HT-29 (cell line): ENCODE measurements at regions not wholly inside any gene's neighbourhood (a gene's known extent, or its start where the extent isn't known, plus 50 kb on each side); places are given as distances from the start of the nearest gene placed in this dataset.
A peak's percentile ranks its signal among the peaks of the same experiment; 100 is the strongest.
"Not testable (repeated sequence)": the region's sequence is repeated elsewhere in the genome, so short reads cannot be mapped to it uniquely, and the experiment has no call there.

Experiments
- DNase-seq: peaks from one replicate; pipeline ENCODE4 v3.0.0-alpha.2; 2015; ENCODE audit warnings: low spot score

- DNase-seq = no peak
Measured at GRCh38 chr9:115651461-115651860, 502.1 kb upstream of the PAPPA start.

DNA sequence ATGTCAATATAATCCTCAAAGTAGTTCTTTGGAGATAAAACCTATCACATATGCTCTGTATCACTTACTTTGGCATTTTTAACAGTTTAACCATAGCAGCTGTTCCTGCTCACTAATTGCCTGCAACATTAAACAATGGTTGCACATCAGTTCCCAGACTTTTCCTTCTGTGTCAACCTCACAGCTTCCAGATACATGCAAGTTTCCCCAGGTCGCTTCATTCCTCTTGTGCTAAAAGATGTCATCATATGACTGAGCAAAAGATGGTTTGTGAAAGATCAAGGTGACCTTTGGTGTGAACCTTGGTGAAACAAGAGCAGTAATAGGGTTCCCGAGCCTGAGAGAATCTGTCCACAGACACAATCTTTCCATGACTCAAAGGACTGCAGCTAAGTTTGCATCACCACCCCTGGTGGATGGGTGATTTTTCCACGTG, 500.4 kb upstream of the PAPPA start:
- no peak for DNase-seq

GRCh38 chr9:115657695-115658094, 495.9 kb upstream of the PAPPA start:
- DNase-seq = no peak

DNA sequence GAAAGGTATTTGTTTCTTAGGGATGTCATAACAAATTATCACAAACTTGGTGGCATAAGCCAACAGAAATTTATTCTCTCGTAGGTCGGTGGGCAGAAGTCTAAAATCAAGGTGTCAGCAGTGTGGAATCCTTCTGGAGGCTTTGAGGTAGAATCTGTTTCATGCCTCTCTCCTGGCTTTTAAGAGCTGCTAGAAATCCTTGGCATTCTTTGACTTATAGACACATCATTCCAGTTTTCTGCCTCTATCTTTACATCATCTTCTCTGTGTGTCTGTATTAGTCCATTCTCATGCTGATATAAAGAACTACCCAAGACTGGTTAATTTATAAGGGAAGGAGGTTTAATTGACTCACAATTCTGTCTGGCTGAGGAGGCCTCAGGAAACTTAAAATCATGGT, 488.1 kb upstream of the PAPPA start:
- no peak for DNase-seq

GRCh38 chr9:115668521-115668920, 485.1 kb upstream of the PAPPA start:
- DNase-seq = no peak

- DNase-seq = no peak
Measured at GRCh38 chr9:115671236-115671962, 482.2 kb upstream of the PAPPA start.

- no peak for DNase-seq
Measured at GRCh38 chr9:115671963-115672305, 481.7 kb upstream of the PAPPA start.

GRCh38 chr9:115672477-115673316, 480.9 kb upstream of the PAPPA start:
- DNase-seq = no peak

- no peak for DNase-seq
Measured at GRCh38 chr9:115673599-115673998, 480.0 kb upstream of the PAPPA start.

- no peak for DNase-seq
Measured at GRCh38 chr9:115674091-115674490, 479.5 kb upstream of the PAPPA start.

- DNase-seq = no peak
Measured at GRCh38 chr9:115675834-115676233, 477.8 kb upstream of the PAPPA start.

DNA sequence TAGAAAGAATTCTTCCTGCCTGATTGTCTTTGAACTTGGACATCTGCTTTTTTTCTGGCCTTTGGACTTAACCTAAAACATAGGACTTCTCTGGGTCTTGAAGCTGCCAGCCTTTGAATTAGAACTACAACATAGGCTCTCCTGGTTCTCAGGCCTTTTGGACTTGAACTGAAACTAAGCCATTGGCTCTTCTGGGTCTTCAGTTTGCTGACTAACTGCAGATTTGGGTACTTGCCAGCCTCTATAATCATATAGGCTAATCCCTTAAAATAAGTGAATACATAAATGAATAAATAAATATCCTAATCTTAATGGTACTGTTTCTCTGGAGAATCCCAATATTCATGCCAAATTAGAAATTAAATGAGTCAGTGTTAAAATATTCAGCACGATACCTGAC, 473.4 kb upstream of the PAPPA start:
- DNase-seq = no peak

GRCh38 chr9:115681585-115681984, 472.0 kb upstream of the PAPPA start:
- no peak for DNase-seq

DNA sequence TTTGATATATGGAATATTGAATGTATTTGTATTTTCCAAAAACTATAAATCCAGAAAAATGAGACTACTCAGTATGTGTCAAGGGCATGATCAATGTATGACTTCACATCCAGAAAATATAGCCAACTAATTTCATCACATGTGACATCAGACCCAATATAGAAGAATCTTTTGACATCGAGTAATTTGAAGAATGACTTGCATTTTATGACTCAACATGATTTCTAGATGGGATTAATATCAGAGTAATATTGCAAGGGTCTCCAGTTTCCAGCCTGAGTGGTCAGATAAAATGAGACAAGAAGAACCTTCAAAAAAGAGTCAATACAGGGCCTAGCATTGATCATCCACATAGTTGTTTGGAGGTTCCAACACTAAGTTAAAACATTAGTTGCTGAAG, 467.5 kb upstream of the PAPPA start:
- DNase-seq = no peak

DNA sequence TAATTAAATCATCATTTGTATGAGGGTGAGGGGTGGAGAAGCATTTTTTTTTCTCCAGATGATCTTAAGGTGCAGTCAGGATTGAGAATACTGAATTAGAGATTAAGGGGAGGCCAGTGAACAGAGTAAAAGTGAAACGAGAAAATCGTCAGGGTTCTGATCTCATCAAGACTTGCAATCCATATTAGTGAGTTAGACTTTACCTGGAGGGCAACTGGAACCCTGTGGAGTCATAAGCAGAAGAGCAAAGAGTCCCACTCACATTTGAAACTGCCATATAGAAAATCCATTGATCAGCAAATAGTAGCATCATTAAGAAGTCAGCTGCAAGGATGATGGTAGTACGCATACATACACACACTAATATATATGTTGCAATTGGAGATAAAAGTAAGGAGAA, 466.2 kb upstream of the PAPPA start:
- no peak for DNase-seq

- no peak for DNase-seq
Measured at GRCh38 chr9:115689331-115689730, 464.3 kb upstream of the PAPPA start.

GRCh38 chr9:115690786-115691496, 462.6 kb upstream of the PAPPA start:
- no peak for DNase-seq

GRCh38 chr9:115691693-115692092, 461.9 kb upstream of the PAPPA start:
- no peak for DNase-seq

DNA sequence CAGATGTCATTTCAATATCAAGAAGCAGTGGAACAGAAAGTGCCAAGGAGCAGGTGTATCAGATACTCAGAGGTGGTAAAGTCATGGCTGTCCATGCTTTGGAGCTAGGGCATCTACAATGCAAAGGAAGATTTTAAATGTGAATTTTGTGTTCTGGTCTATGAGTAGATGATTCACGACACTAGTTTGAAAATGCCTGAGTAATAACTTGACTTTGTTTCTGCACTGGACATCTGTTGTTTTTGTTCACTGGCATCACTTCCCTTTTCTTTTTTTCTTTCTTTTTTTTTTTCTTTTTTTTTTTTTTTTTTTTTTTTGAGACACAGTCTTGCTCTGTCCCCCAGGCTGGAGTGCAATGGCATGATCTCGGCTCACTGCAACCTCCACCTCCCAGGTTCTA, 460.7 kb upstream of the PAPPA start:
- DNase-seq = not testable (repeated sequence)

- DNase-seq = peak; percentile 45
Measured at GRCh38 chr9:115694014-115694413, 459.6 kb upstream of the PAPPA start.

DNA sequence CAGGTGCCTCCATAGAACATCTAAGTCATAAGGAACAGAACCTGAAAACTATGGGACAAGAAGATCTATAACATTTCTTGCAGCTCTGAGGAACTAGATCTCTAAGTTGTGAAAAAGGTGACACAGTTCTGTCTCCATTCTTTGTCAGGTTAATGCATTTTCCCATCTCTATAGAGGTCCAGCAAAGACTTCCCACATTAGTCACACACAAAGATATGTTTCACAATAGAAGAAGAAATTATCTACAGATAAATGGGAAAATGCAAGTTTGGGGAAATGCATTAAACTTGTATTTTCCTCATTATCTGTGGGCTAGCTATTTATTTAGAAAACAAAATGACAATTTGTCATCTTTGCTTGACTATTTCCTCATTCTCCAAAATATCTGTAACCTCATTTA, 458.6 kb upstream of the PAPPA start:
- no peak for DNase-seq

- no peak for DNase-seq
Measured at GRCh38 chr9:115712981-115713380, 440.6 kb upstream of the PAPPA start.

- no peak for DNase-seq
Measured at GRCh38 chr9:115715666-115716065, 437.9 kb upstream of the PAPPA start.
